ENCODE measurements at regions not wholly inside any gene's neighbourhood (a gene's known extent, or its start where the extent isn't known, plus 50 kb on each side); places are given as distances from the start of the nearest gene placed in this dataset.

DNA sequence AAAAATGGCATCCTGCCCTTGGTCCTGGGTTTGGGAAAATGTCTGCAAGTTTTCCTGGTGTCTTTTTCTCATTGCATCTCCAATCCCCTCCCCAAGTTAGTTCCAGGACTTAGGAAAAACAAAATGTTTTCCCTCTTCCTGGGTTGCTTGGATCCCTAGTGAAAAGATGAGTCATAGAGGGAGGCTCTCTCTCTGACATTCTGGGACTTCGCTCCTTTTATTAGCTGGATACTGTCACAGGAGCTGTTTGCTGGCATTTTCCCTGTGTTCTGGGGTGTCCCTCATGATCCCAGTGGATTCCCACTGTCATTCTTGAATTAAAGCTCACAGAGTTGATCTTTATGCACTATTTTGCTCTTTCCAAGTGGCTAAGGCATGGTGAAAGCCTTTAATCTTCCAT, 316.4 kb upstream of the MBL2 start:
- ChIA-PET POLR2A (no interaction called here), CTCF (no interaction called here)
- H3K36me3 ChIP-seq (ENCODE audit: control insufficient read depth, insufficient read depth, low read length), result no peaks in the 10 kb centered on the region
- H3K4me3 ChIP-seq (ENCODE audit: low read depth, low read length), result no peak overlapping the region
- TF ChIP-seq, protein P1, sequence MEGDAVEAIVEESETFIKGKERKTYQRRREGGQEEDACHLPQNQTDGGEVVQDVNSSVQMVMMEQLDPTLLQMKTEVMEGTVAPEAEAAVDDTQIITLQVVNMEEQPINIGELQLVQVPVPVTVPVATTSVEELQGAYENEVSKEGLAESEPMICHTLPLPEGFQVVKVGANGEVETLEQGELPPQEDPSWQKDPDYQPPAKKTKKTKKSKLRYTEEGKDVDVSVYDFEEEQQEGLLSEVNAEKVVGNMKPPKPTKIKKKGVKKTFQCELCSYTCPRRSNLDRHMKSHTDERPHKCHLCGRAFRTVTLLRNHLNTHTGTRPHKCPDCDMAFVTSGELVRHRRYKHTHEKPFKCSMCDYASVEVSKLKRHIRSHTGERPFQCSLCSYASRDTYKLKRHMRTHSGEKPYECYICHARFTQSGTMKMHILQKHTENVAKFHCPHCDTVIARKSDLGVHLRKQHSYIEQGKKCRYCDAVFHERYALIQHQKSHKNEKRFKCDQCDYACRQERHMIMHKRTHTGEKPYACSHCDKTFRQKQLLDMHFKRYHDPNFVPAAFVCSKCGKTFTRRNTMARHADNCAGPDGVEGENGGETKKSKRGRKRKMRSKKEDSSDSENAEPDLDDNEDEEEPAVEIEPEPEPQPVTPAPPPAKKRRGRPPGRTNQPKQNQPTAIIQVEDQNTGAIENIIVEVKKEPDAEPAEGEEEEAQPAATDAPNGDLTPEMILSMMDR (IDR thresholded peaks at IDR 0.05; ENCODE audit: insufficient read depth, low read depth, low read length), result no peak
- H3K27me3 ChIP-seq (ENCODE audit: control insufficient read depth, insufficient read depth, low read length), result no peaks in the 10 kb centered on the region
- no peak for DNase-seq (ENCODE audit: low read depth)

- H3K36me3 ChIP-seq (ENCODE audit: control insufficient read depth, insufficient read depth, low read length), result no peaks in the 10 kb centered on the region
- TF ChIP-seq, protein P1 (IDR thresholded peaks at IDR 0.05; ENCODE audit: insufficient read depth, low read depth, low read length), result no peak
- ChIA-PET POLR2A (no interaction called here), CTCF (no interaction called here)
- no peaks in the 10 kb centered on the region for H3K27me3 ChIP-seq (ENCODE audit: control insufficient read depth, insufficient read depth, low read length)
- no peak overlapping the region for H3K4me3 ChIP-seq (ENCODE audit: low read depth, low read length)
- DNase-seq (ENCODE audit: low read depth), result no peak
Observed at GRCh38 chr10:53079283-53079682, 306.7 kb upstream of the MBL2 start.

GRCh38 chr10:53076948-53077347, 304.4 kb upstream of the MBL2 start:
- CTCF ChIA-PET, result no interaction called here
- no peak overlapping the region for H3K4me3 ChIP-seq (ENCODE audit: low read depth, low read length)
- no peak for DNase-seq (ENCODE audit: low read depth)
- H3K27me3 ChIP-seq (ENCODE audit: control insufficient read depth, insufficient read depth, low read length), result no peaks in the 10 kb centered on the region
- H3K36me3 ChIP-seq (ENCODE audit: control insufficient read depth, insufficient read depth, low read length), result no peaks in the 10 kb centered on the region
- TF ChIP-seq, protein P1 (IDR thresholded peaks at IDR 0.05; ENCODE audit: insufficient read depth, low read depth, low read length), result no peak
- POLR2A ChIA-PET, result no interaction called here

DNA sequence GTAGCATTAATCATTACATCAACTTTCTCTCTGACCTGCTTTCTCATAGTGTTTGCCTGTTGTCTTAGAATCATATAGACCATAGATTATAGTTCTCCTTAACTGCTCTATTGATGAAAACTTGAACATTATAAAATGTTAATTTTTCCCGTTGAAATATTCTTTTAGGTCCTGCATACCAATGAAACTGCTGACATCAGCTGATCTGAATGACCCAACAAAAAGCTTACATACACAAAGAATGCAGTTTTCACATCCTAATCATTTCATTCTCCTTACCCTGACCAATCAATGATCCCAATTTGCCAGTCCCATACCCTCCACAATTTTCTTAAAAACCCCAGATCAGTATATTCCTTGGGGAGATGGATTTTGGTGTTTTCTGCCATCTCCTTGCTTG, 302.9 kb upstream of the MBL2 start:
- Histone ChIP-seq H3K27me3 (ENCODE audit: control insufficient read depth, insufficient read depth, low read length) (no peaks in the 10 kb centered on the region), H3K36me3 (ENCODE audit: control insufficient read depth, insufficient read depth, low read length) (no peaks in the 10 kb centered on the region), H3K4me3 (ENCODE audit: low read depth, low read length) (no peak overlapping the region)
- TF ChIP-seq, protein P1 (IDR thresholded peaks at IDR 0.05; ENCODE audit: insufficient read depth, low read depth, low read length), result no peak
- no peak for DNase-seq (ENCODE audit: low read depth)
- ChIA-PET POLR2A (no interaction called here), CTCF (no interaction called here)

GRCh38 chr10:53072144-53072543, 299.6 kb upstream of the MBL2 start:
- Histone ChIP-seq H3K36me3 (ENCODE audit: control insufficient read depth, insufficient read depth, low read length) (no peaks in the 10 kb centered on the region), H3K4me3 (ENCODE audit: low read depth, low read length) (no peak overlapping the region), H3K27me3 (ENCODE audit: control insufficient read depth, insufficient read depth, low read length) (no peaks in the 10 kb centered on the region)
- TF ChIP-seq, protein P1 (IDR thresholded peaks at IDR 0.05; ENCODE audit: insufficient read depth, low read depth, low read length), result no peak
- POLR2A ChIA-PET, result no interaction called here
- CTCF ChIA-PET, result no interaction called here
- DNase-seq (ENCODE audit: low read depth), result no peak
